ENCODE measurements at regions not wholly inside any gene's neighbourhood (a gene's known extent, or its start where the extent isn't known, plus 50 kb on each side); places are given as distances from the start of the nearest gene placed in this dataset.

- no peak for DNase-seq
- no peak overlapping the region for H3K27ac Mint-ChIP-seq
- no peaks in the 10 kb centered on the region for H3K4me1 Mint-ChIP-seq
- ChIA-PET POLR2A (no interaction called here), CTCF (no interaction called here)
- no peaks in the 10 kb centered on the region for H3K27me3 Mint-ChIP-seq
- no peaks in the 10 kb centered on the region for H3K36me3 Mint-ChIP-seq (ENCODE audit: low read depth)
- no peak for TF ChIP-seq CTCF (IDR thresholded peaks at IDR 0.05)
- no peaks in the 10 kb centered on the region for H3K9me3 Mint-ChIP-seq
- intact Hi-C loops (cut with micrococcal nuclease) = no loop called here
- no peak overlapping the region for H3K4me3 Mint-ChIP-seq
- ATAC-seq (ENCODE audit: low read depth) = no peak
These were observed 1637.8 kb downstream of the PLA2G4A start for GRCh38 chr1:188466539-188466938.

GRCh38 chr1:188476606-188477005, 1647.9 kb downstream of the PLA2G4A start:
- POLR2A ChIA-PET = no interaction called here
- intact Hi-C loops (cut with micrococcal nuclease) = no loop called here
- no peak for TF ChIP-seq CTCF (IDR thresholded peaks at IDR 0.05)

GRCh38 chr1:188489336-188490112, 1660.8 kb downstream of the PLA2G4A start:
- CTCF ChIA-PET = no interaction called here
- Mint-ChIP-seq H3K4me3 (no peak overlapping the region), H3K27me3 (no peaks in the 10 kb centered on the region), H3K9me3 (peaks cover 5% of the 10 kb centered on the region), H3K27ac (no peak overlapping the region), H3K36me3 (ENCODE audit: low read depth) (no peaks in the 10 kb centered on the region), H3K4me1 (no peaks in the 10 kb centered on the region)
- ATAC-seq (ENCODE audit: low read depth) (no peak), DNase-seq (no peak)
- intact Hi-C loops (cut with micrococcal nuclease) = no loop called here
- POLR2A ChIA-PET = no interaction called here
- no peak for TF ChIP-seq CTCF (IDR thresholded peaks at IDR 0.05)

More at GRCh38 chr1:188476606-188477005, 1647.9 kb downstream of the PLA2G4A start:
- Mint-ChIP-seq H3K27me3 (no peaks in the 10 kb centered on the region), H3K36me3 (ENCODE audit: low read depth) (no peaks in the 10 kb centered on the region), H3K4me3 (no peak overlapping the region), H3K9me3 (peaks cover 3% of the 10 kb centered on the region), H3K4me1 (no peaks in the 10 kb centered on the region), H3K27ac (no peak overlapping the region)
- DNase-seq (no peak), ATAC-seq (ENCODE audit: low read depth) (no peak)
- CTCF ChIA-PET = no interaction called here

- ATAC-seq (ENCODE audit: low read depth) (no peak), DNase-seq (no peak)
- H3K4me3 Mint-ChIP-seq = no peak overlapping the region
- POLR2A ChIA-PET = no interaction called here
- intact Hi-C loops (cut with micrococcal nuclease) = no loop called here
- H3K9me3 Mint-ChIP-seq = peaks cover 23% of the 10 kb centered on the region
- H3K27ac Mint-ChIP-seq = no peak overlapping the region
- no peaks in the 10 kb centered on the region for H3K27me3 Mint-ChIP-seq
- no peak for TF ChIP-seq CTCF (IDR thresholded peaks at IDR 0.05)
- H3K36me3 Mint-ChIP-seq (ENCODE audit: low read depth) = no peaks in the 10 kb centered on the region
- CTCF ChIA-PET = no interaction called here
- no peaks in the 10 kb centered on the region for H3K4me1 Mint-ChIP-seq
These were observed 1667.8 kb downstream of the PLA2G4A start for GRCh38 chr1:188496506-188496905.

GRCh38 chr1:188497020-188497419, 1668.3 kb downstream of the PLA2G4A start:
- H3K36me3 Mint-ChIP-seq (ENCODE audit: low read depth) = no peaks in the 10 kb centered on the region
- CTCF ChIA-PET = no interaction called here
- ATAC-seq (ENCODE audit: low read depth) (no peak), DNase-seq (no peak)
- H3K4me1 Mint-ChIP-seq = no peaks in the 10 kb centered on the region
- no peaks in the 10 kb centered on the region for H3K27me3 Mint-ChIP-seq
- no peak for TF ChIP-seq CTCF (IDR thresholded peaks at IDR 0.05)
- intact Hi-C loops (cut with micrococcal nuclease) = no loop called here
- H3K9me3 Mint-ChIP-seq = peaks cover 23% of the 10 kb centered on the region
- POLR2A ChIA-PET = no interaction called here
- no peak overlapping the region for H3K4me3 Mint-ChIP-seq
- H3K27ac Mint-ChIP-seq = no peak overlapping the region

All from activated B cell treated with CpG ODN at 0.5 μM for 24 hours (primary cell).